CD4-positive, alpha-beta T cell (primary cell): ENCODE measurements at regions not wholly inside any gene's neighbourhood (a gene's known extent, or its start where the extent isn't known, plus 50 kb on each side); places are given as distances from the start of the nearest gene placed in this dataset.
"Not testable (repeated sequence)": the region's sequence is repeated elsewhere in the genome, so short reads cannot be mapped to it uniquely, and the experiment has no call there.

Experiments used
- ATAC-seq: fragments of 200-7000 bp; cut with Tn5 transposase; one replicate; pipeline ENCODE4 v1.10.0; 2022; ENCODE audit warnings: mild to moderate bottlenecking; ENCODE audit not compliant: poor library complexity
- CTCF ChIA-PET: fragments of 350-600 bp; sonication (Branson Sonifier 250); formaldehyde crosslinking; loops from one replicate; lab custom pipeline; 2021; ENCODE audit warnings: antibody characterized with exemption, inconsistent platforms; lab: Charles Lee
- POLR2A ChIA-PET: fragments of 350-600 bp; sonication (Branson Sonifier 250); formaldehyde crosslinking; loops from one replicate; lab custom pipeline; 2021; ENCODE audit warnings: antibody characterized with exemption, inconsistent platforms; lab: Charles Lee
- DNase-seq, 14 experiments: peaks; one replicate each; pipeline ENCODE4 v3.0.0-alpha.2; 2013 to 2020; ENCODE audit warnings: mixed read lengths in 2 of 14
- H3K27ac ChIP-seq, 2 donors: one replicate each; pipeline versions ENCODE4 v1.5.1 to v1.7.0; 2013; ENCODE audit warnings: low read length in 2 of 2, low read depth in 1 of 2, mild to moderate bottlenecking in 1 of 2
- H3K27me3 ChIP-seq, 2 experiments: 1 replicate in 1 of 2; 2 replicates in 1 of 2; pipeline versions ENCODE4 v1.6.1 to v1.7.0; 2013; ENCODE audit warnings: low read length in 2 of 2, control low read depth in 1 of 2, mild to moderate bottlenecking in 1 of 2, moderate library complexity in 1 of 2; ENCODE audit not compliant: insufficient read depth in 2 of 2, control insufficient read depth in 1 of 2
- H3K36me3 ChIP-seq: one replicate; pipeline ENCODE4 v1.6.1; 2013; ENCODE audit warnings: low read length, control low read depth; ENCODE audit not compliant: insufficient read depth
- H3K4me1 ChIP-seq: one replicate; pipeline ENCODE4 v1.6.1; 2013; ENCODE audit warnings: low read length, control low read depth; ENCODE audit not compliant: insufficient read depth
- H3K4me3 ChIP-seq: one replicate; pipeline ENCODE4 v1.5.1; 2013; ENCODE audit warnings: mild to moderate bottlenecking, low read length, moderate library complexity
- H3K9me3 ChIP-seq, 2 experiments: 1 replicate in 1 of 2; 2 replicates in 1 of 2; pipeline versions ENCODE4 v1.6.1 to v1.7.0; 2013; ENCODE audit warnings: low read length in 2 of 2, mild to moderate bottlenecking in 2 of 2, control low read depth in 1 of 2, moderate library complexity in 1 of 2; ENCODE audit not compliant: control insufficient read depth in 1 of 2, insufficient read depth in 1 of 2
- H3K27ac Mint-ChIP-seq: one replicate; pipeline ENCODE4 v1.8.0; 2020; ENCODE audit warnings: mixed read lengths
- H3K27me3 Mint-ChIP-seq: one replicate; pipeline ENCODE4 v1.8.0; 2021; ENCODE audit warnings: mixed read lengths
- H3K36me3 Mint-ChIP-seq: one replicate; pipeline ENCODE4 v1.8.0; 2021; ENCODE audit warnings: low read depth, mixed read lengths
- H3K4me1 Mint-ChIP-seq: one replicate; pipeline ENCODE4 v1.8.0; 2021; ENCODE audit warnings: low read depth, mixed read lengths
- H3K4me3 Mint-ChIP-seq: one replicate; pipeline ENCODE4 v1.8.0; 2020; ENCODE audit warnings: mild to moderate bottlenecking, mixed read lengths
- H3K9me3 Mint-ChIP-seq: one replicate; pipeline ENCODE4 v1.8.0; 2020; ENCODE audit warnings: mixed read lengths
- intact Hi-C, 2 experiments: fragments of 100-400 bp; cut with DNase I in 1 of 2; cut with micrococcal nuclease in 1 of 2; formaldehyde crosslinking; loops; one replicate each; pipeline versions ENCODE4 v1.15.1 to v1.9.0; 2023 to 2025; cut with DNase I, micrococcal nuclease

DNA sequence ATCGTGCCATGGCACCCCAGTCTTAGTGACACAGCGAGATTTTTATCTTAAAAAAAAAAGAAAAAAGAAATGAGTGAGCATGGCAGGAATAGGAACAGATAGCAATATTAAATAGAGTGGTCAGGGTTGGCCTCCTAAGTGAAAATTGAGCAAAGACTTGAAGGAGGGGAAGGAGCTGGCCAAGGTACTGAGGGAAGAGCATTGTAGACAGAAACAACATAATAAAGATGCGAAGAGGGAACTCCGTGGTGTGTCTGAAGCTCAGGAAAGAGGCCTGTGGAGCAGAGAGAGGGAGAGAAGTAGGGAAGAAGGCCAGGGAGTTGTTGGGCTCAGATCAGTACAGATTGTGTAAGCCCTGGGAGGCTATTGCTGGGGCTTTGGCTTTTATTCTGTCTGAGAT lies 1256.1 kb downstream of the FOXD4L5 start:
- H3K4me3 Mint-ChIP-seq, H3K36me3 ChIP-seq, H3K4me3 ChIP-seq, POLR2A ChIA-PET, H3K9me3 Mint-ChIP-seq, DNase-seq, ATAC-seq, H3K4me1 Mint-ChIP-seq, H3K27ac ChIP-seq, CTCF ChIA-PET, H3K36me3 Mint-ChIP-seq, H3K27me3 Mint-ChIP-seq, H3K27ac Mint-ChIP-seq, H3K4me1 ChIP-seq, H3K27me3 ChIP-seq, H3K9me3 ChIP-seq, intact Hi-C loops: not testable (repeated sequence)

DNA sequence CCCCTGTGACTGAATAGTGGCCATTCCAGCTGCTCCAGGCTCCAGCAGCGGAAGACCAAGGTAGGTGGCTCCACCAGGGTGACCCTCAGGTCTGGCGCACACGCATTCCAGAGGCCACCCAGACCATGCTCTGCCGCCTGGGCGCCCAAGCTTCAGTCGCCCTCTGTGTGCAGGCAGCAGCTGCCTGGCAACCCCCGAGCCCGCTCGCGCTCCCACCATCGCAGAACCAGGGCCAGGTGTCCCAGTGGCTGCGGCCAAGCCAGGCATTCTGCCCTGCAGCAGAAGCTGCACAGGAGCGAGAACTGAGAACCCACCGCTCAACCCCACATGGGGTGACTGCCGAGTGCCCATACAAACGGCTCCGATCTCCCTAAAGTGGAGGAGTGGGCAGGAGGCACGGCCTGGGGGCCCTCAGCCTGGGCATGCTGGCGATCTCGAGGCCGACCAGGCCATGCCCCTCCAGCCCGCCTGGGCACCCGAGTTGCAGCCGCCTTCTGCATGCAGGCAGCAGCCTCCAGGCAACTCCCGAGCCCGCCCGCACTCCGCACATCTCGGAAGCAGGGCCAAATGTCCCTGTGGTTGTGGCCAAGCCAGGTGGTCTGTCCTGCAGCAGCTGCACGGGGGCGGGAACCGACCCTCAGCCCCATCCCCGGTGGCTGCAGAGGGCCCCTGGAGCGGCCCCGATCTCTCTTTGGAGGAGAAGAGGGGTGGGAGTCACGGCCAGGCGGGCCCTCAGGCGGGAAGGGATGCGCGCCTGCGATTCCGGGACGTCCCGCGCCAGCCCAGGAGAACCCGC lies 1264.1 kb downstream of the FOXD4L5 start:
- H3K27me3 ChIP-seq, H3K36me3 Mint-ChIP-seq, intact Hi-C loops, POLR2A ChIA-PET, H3K27me3 Mint-ChIP-seq, DNase-seq, H3K4me1 Mint-ChIP-seq, H3K9me3 Mint-ChIP-seq, H3K36me3 ChIP-seq, H3K27ac ChIP-seq, CTCF ChIA-PET, H3K4me3 ChIP-seq, H3K4me1 ChIP-seq, H3K4me3 Mint-ChIP-seq, ATAC-seq, H3K27ac Mint-ChIP-seq: not testable (repeated sequence)
- peaks cover 0 to 19% of the 10 kb centered on the region in 2 experiments for H3K9me3 ChIP-seq

DNA sequence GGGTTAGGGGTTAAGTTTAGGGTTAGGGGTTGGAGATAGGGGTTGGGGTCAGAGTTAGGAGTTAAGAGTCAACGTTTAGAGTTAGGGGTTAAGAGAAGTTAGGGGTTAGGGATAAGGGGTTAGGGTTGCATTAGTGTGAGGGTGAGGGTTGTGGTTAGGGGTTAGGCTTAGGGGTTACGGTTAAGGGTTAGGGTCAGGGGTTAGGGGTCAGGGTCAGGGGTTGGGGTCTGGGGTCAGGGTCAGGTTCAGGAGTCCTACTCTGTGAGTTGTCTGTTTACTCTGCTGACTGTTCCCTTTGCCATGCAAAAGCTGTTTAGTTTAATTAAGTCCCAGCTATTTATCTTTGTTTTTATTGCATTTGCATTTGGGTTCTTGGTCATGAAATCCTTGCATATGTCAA lies 1267.3 kb downstream of the FOXD4L5 start:
- H3K4me3 Mint-ChIP-seq, DNase-seq, H3K27me3 Mint-ChIP-seq, intact Hi-C loops, H3K4me1 Mint-ChIP-seq, H3K27me3 ChIP-seq, H3K4me3 ChIP-seq, CTCF ChIA-PET, H3K4me1 ChIP-seq, POLR2A ChIA-PET, H3K36me3 ChIP-seq, H3K9me3 Mint-ChIP-seq, ATAC-seq, H3K27ac ChIP-seq, H3K27ac Mint-ChIP-seq, H3K36me3 Mint-ChIP-seq: not testable (repeated sequence)
- H3K9me3 ChIP-seq, result peaks cover 0 to 48% of the 10 kb centered on the region in 2 experiments

DNA sequence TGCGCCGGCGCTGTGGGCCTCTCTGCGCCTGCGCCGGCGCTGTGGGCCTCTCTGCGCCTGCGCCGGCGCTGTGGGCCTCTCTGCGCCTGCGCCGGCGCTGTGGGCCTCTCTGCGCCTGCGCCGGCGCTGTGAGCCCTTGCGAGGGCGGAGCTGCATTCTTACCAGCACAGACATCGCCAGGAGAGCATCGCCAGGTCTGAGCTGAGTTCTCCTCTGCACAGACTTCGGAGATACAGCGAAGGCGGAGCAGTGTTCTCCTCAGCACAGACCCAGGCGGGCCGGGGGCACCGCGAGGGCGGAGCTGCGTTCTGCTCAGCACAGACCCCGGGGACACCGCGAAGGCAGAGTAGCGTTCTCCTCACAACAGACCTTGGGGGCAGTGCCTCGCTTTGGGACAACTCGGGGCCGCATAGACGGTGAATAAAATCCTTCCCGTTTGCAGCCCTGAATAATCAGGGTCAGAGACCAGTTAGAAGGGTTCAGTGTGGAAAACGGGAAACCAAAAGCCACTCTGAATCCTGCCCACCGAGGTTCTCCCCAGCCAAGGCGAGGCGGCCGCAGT lies 1268.1 kb downstream of the FOXD4L5 start:
- H3K4me1 ChIP-seq, H3K27ac Mint-ChIP-seq, H3K27me3 Mint-ChIP-seq, H3K27me3 ChIP-seq, H3K4me1 Mint-ChIP-seq, H3K36me3 ChIP-seq, POLR2A ChIA-PET, H3K9me3 Mint-ChIP-seq, intact Hi-C loops, H3K36me3 Mint-ChIP-seq, H3K27ac ChIP-seq, CTCF ChIA-PET: not testable (repeated sequence)
- ATAC-seq (peak; percentile 65), DNase-seq (peak in 9 of 14 experiments; percentile 2 to 67 (median 24))
- Histone ChIP-seq H3K4me3 (peak overlapping the region; percentile 16), H3K9me3 (peaks cover 0 to 48% of the 10 kb centered on the region in 2 experiments)
- H3K4me3 Mint-ChIP-seq, result peak overlapping the region; percentile 48

DNA sequence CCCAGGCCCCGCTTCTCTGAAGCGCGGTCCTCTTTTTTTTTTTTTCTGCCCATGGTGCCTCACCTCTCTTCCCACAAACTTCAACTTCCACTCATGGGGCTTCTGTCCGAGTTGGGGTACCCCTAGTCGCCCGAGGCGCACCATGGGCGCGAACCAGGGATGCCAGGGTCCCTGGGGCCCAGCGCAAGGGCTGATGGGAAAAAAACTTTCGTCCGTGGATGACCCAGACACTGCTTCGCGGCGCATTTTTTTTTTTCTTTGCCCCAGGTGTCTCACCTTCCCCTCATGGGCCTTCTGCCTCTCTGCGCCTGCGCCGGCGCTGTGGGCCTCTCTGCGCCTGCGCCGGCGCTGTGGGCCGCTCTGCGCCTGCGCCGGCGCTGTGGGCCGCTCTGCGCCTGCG lies 1268.8 kb downstream of the FOXD4L5 start:
- H3K27ac ChIP-seq, H3K27ac Mint-ChIP-seq, ATAC-seq, H3K4me3 ChIP-seq, intact Hi-C loops, H3K36me3 ChIP-seq, CTCF ChIA-PET, H3K27me3 ChIP-seq, H3K27me3 Mint-ChIP-seq, H3K4me1 ChIP-seq, H3K36me3 Mint-ChIP-seq, POLR2A ChIA-PET, H3K9me3 Mint-ChIP-seq, H3K4me1 Mint-ChIP-seq: not testable (repeated sequence)
- DNase-seq, result peak in 2 of 14 experiments; percentile 11 to 41
- H3K9me3 ChIP-seq, result peaks cover 0 to 46% of the 10 kb centered on the region in 2 experiments
- H3K4me3 Mint-ChIP-seq, result peak overlapping the region; percentile 30
